Fibroblast of peridontal ligament (primary cell): ENCODE measurements at regions not wholly inside any gene's neighbourhood (a gene's known extent, or its start where the extent isn't known, plus 50 kb on each side); places are given as distances from the start of the nearest gene placed in this dataset.
"Not testable (repeated sequence)": the region's sequence is repeated elsewhere in the genome, so short reads cannot be mapped to it uniquely, and the experiment has no call there.

Experiments
- DNase-seq: peaks from one replicate; pipeline ENCODE4 v3.0.0-alpha.2; 2010; ENCODE audit errors: extremely low read depth

GRCh38 chr7:156014808-156015207 lies 202.5 kb upstream of the SHH start:
- DNase-seq: no peak

DNA sequence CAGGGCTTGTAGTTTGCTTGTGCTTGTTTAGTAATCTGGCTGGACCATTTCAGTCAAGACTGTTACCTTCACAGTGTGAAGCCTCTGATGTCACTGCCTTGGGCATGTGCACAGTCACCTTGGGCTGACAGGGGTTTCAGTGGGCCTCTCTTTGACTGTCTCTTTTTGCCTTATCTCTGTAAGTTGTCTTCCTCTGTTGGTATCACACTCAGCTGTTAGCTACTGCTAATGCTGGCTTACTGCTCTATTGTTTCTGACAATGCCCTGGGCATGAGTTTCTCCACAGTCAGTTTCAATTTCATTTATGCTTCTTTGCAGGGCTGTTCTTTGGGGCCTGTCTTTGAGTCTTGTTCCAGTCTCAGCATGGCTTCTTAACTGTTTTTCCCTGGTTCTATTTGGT lies 201.9 kb upstream of the SHH start:
- DNase-seq: no peak

DNA sequence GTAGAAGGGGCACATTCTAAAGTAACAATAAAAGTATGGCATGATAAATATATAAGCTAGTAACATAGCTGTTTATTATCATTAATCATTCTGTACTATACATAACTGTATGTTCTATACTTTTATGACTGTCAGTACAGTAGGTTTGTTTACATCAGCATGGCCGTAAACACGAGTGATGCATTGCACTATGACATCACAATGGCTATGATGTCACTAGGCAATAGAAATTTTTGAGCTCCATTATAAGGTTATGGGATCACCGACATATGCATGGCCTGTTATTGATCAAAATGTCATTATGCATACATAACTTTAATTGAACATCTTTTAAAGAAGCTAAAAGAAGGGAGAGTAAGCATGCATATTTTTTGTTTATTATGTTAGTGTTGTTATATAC lies 200.1 kb upstream of the SHH start:
- DNase-seq: no peak

DNA sequence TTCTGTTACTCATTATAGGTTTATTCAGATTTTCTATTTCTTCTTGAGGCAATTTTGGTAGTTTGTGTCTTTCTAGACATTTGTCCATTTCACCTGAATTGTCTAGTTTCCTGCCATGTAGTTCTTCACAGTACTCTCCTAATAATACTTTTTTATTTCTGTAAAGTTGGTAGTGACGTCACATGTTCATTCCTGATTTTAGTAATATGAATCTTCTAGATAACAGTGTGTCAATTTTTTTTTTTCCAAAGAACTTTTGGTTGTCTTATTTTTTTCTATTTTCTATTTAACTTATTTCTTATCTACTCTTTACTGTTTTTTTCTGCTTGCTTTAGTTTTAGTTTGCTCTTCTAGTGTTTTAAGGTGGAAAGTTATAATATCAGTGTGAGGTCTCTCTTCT lies 197.3 kb upstream of the SHH start:
- DNase-seq: no peak

- not testable (repeated sequence) for DNase-seq
These were observed 194.6 kb upstream of the SHH start for GRCh38 chr7:156006876-156007275.

DNA sequence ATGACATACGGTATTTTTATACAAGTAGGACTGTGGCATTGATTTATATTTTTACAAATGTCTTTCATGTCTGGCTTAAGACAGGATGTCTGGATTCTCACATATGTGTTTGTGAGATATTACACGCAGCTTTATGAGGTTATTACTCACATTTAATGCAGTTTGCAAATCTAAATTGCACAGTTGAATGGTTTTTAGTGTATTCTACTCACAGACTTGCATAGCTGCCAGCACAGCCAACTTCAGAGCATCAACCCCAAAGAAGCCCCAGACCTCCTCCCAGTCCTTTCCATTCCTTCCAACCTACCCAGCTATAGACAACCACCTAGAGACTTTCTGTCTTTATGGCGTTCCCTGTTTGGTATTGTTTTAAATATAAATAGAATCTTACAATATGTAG lies 193.8 kb upstream of the SHH start:
- DNase-seq: no peak

GRCh38 chr7:156005202-156005691 lies 193.0 kb upstream of the SHH start:
- DNase-seq: no peak

DNA sequence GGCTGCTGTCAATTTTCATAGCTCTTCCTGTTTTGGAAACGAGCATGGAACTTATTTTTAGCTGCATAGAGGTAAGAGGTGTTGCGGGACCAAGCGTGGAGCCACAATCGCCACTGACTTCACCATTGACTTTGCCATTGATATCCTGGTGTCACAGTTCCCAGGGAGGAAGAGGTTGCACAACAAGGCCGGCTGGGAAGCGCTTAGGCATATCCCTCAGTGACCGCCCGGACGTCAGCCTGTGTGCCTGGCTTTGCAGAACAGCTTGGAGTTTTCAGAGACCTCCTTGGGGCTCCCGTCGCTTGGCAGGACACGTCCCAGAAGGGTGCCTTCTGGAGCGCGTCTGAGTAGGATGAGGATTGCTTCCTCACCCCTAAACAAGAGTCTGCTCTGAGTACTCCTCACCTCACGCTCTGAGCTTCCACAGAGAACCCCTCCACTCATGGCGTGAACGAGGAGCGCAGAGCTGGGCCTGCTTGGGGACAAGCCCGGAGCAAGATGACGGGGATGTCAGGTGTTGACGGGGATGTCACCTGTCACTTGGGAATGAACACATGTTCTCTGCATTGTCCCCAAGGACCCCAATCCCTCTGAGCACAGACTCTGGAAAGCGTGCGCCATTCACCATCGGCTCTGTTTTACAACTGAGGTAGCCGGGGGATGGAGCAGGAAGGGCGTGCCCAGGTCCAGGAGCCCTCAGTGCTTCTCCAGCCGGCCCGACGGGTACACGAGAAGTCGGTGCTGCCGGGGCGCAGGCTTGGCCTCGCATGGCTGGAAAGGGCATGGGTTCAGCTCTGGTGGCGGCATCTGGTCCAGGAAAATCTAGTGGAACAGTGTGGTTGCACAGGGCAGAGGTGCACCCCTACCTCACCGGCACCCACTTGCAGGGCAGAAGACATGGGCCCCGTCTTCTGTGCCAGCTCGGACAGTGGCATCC lies 192.3 kb upstream of the SHH start:
- DNase-seq: no peak

DNA sequence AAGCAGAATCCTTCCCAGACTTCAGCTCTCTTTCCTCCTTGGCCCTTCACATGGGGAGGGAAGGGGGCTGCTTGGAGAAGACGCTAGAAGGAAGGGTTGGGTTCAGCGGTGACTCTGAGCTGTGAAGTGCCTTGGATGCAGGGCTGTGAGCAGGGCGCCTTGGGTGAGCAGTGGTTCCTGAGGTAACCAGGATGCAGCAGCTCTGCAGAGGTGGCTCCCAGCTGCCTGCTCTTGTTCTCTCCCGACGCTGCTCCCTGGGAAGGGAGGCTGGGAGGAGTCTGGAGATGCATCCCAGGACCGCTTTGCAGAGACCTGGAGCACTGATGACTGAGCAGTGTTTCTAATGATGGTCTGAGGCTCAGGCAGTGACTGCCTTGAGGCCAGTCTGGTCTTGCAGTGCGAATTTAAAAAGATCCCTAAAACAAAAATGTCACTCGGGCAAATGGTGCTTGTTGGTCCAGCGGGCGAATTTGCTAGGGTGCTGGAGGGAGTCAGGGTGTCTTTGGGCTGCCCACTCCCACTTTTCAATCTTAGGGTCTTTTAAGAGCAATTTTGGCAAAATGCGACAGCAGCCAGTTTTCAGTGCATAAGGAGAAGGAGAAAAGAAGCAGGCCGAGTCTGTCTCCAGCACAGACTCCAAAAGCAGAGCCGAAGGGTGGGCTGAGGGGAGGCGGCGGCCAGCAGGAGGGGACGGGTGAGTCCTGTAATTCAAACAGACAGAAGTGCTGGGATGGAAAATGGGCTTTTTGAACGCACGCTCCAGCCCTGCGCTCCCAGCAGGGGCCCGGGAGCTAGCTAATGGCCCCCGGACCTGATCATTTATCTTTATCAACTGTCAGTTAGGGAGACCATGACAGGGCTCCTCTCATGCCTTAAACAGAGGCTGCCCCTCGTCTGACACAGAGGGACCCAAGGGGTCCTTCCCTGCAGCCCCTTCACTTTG lies 191.2 kb upstream of the SHH start:
- no peak for DNase-seq

- no peak for DNase-seq
These were observed 190.3 kb upstream of the SHH start for GRCh38 chr7:156002362-156003066.

- no peak for DNase-seq
These were observed 189.4 kb upstream of the SHH start for GRCh38 chr7:156001496-156002260.

DNA sequence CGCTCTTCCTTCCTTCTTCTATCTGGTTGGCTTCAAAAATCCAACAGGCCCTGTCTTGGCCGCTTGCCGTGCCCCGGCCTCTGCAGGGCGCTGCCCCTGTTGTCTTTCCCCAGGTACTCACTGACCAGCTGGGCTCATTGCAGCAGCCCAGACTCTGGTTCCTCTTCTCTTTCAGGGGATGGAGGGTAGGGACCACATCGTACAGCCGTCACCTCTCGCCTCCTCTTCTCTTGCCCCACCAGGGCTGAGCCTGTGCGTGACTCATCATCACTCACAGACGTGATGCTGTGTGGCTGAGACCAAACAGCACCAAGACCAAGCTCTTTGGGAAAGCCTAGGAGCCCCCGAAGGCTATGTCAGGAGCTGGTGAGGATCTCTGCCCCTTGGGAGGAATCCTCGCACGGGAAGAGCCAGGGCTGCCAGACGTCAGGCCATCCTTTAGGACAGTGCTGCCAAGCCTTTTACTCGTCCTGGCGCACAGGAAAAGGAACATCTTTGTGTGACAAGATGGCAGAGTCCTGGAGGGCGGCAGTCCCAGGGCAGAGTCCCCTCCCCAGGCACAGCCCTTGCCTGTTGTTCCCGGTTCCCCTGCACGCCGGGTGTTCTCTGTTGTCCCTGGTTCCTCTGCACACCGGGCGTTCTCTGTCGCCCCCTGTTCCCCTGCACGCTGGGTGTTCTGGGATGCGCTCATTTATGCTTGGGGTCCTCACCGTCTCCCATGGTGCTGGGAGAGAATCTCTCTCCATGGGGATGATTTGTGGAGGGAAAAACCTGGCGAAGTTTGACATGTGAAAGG lies 188.5 kb upstream of the SHH start:
- DNase-seq: no peak

DNA sequence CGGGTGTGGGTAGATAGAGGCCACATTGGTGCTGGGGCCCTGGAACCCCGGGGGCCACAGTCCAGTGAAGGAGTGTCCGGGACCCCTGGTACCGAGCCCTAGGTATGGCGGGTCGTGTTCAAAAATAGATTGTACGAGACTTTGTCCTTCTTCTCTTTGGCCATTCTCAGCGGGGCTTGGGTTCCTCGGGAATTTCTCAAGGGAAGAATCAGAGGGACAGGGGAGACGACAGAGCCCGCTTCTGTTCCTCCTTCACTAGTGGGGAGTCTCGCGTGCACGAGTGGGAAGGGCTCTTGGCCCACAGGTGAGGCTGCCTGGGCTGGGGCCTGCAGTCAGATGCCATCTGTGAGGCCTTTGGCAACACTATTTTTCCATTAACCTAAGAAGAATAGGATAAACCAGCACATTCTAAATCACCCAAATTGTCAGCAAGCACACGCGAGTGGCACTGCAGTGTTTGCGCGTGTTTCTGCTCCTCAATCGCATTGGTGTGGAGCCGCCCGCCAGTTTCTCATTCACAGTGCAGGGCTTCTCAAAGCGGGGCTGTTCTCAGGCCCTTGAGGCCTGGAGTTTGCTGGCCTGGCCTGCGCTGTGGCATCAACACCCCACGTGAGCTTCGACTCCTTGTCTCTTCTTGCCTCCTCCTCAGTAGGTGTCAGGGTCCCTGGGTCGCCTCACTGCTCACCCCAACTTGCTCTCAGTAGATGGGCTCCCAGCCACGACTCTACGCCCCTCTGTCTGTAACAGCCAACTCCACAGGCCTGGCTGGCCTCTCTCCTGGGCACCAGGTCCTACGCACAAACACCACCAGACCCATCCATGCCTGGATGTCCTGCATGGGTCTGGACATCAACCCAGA lies 187.6 kb upstream of the SHH start:
- DNase-seq: no peak

- no peak for DNase-seq
These were observed 186.7 kb upstream of the SHH start for GRCh38 chr7:155998766-155999630.

DNA sequence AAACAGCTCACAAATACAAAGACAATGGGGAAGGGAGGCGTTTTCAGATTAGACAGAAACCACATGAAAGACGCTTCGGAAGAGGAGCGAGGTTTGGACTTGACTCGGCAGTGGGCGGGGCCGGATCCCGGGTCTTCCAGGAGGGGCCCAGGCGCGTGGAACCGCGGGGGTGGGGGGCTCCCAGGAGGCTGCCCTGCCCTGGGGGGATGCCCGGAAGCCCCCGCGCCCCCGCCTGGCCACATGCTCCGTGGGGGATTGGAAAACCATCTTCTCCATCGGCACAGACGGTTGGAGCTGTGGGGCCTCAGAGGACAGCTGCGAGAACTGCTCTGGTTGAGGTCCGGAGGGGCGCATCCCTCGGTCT lies 186.0 kb upstream of the SHH start:
- no peak for DNase-seq

DNA sequence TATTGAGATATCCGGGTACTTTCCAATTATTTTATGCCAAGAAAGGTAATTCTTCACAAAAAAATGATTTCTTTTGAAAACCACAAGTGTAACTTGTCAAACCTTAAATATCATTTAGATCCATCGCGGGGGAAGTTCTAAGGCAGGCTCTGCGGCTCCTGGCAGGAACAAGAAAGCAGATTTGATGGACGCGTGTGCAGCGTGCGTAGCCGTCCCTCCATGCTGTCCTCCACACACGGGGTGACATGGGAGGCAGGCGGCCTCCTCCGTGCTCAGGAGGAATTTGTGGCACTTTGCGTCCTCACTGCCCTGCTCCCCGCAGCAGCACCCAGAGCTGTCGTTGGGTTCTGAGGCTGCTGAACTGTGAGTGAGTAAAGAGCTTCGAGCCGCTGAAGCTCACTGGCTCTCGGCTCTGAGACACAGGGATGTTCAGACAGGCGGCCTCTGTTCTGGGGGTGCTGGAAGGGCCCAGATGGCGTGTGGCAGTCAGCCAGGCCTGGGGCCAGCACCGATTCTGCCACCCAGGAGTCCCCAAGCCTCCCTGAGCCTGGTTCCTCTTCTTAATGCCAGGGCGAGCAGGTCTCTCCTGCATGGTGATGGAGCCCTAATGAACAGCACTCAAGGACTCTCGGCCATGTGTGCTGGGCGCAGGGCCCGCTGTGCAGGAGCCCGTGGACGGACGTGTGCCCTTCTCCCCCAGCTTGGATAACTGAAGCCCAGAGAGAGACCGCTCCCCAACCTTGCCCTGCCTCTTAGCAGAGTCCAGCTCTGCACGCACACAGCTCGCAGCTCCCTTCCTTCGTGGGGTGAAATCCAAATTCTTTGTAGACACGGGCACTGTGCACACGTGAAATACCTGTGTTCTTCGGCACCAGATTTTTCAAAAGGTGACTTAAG lies 185.4 kb upstream of the SHH start:
- no peak for DNase-seq

- DNase-seq: no peak
These were observed 184.5 kb upstream of the SHH start for GRCh38 chr7:155996718-155997280.
